Natural killer cell treated with Interleukin-12 subunit alpha and Interleukin-12 subunit beta and Interleukin-15 and Interleukin-18, amount 100 ng/mL, for 72 hours (primary cell): ENCODE measurements at regions not wholly inside any gene's neighbourhood (a gene's known extent, or its start where the extent isn't known, plus 50 kb on each side); places are given as distances from the start of the nearest gene placed in this dataset.
"Not testable (repeated sequence)": the region's sequence is repeated elsewhere in the genome, so short reads cannot be mapped to it uniquely, and the experiment has no call there.

Source experiments
- ATAC-seq, 2 donors: fragments of 150-1000 bp; cut with Tn5 transposase in 1 of 2; sonication (Bioruptor Pico), chemical (Tn5 transposase) in 1 of 2; 2 replicates each; pipeline ENCODE4 v1.10.0; 2021
- DNase-seq: peaks from one replicate; pipeline ENCODE4 v3.0.0; 2022; ENCODE audit warnings: low spot score
- H3K27ac Mint-ChIP-seq, 2 donors: 1 replicate in 1 of 2; 2 replicates in 1 of 2; pipeline ENCODE4 v1.8.0; 2022; ENCODE audit warnings: mixed read lengths in 2 of 2, mild to moderate bottlenecking in 1 of 2, moderate library complexity in 1 of 2
- H3K27me3 Mint-ChIP-seq, 2 donors: 1 replicate in 1 of 2; 2 replicates in 1 of 2; pipeline ENCODE4 v1.8.0; 2022; ENCODE audit warnings: mixed read lengths in 2 of 2
- H3K36me3 Mint-ChIP-seq: one replicate; pipeline ENCODE4 v1.8.0; 2022; ENCODE audit warnings: mixed read lengths
- H3K4me1 Mint-ChIP-seq, 2 donors: 1 replicate in 1 of 2; 2 replicates in 1 of 2; pipeline ENCODE4 v1.8.0; 2022; ENCODE audit warnings: low read depth in 2 of 2, mixed read lengths in 2 of 2, mild to moderate bottlenecking in 1 of 2
- H3K4me3 Mint-ChIP-seq: one replicate; pipeline ENCODE4 v1.8.0; 2022; ENCODE audit warnings: mixed read lengths
- H3K9me3 Mint-ChIP-seq: 2 replicates; pipeline ENCODE4 v1.8.0; 2022; ENCODE audit warnings: mixed read lengths

GRCh38 chr1:121050097-121050496, 134.0 kb downstream of the FAM72B start:
- DNase-seq, ATAC-seq, H3K4me3 Mint-ChIP-seq, H3K4me1 Mint-ChIP-seq, H3K36me3 Mint-ChIP-seq, H3K9me3 Mint-ChIP-seq, H3K27ac Mint-ChIP-seq: not testable (repeated sequence)
- H3K27me3 Mint-ChIP-seq: peaks cover 19 to 22% of the 10 kb centered on the region in 2 donors

GRCh38 chr1:121051161-121051790, 132.9 kb downstream of the FAM72B start:
- not testable (repeated sequence) for ATAC-seq, H3K36me3 Mint-ChIP-seq, H3K4me1 Mint-ChIP-seq, H3K4me3 Mint-ChIP-seq, H3K9me3 Mint-ChIP-seq, DNase-seq, H3K27ac Mint-ChIP-seq
- H3K27me3 Mint-ChIP-seq: peaks cover 20 to 22% of the 10 kb centered on the region in 2 donors

- DNase-seq: not testable (repeated sequence)
Observed at GRCh38 chr1:121052081-121052660, 132.0 kb downstream of the FAM72B start.

GRCh38 chr1:121054928-121055327, 129.2 kb downstream of the FAM72B start:
- H3K27ac Mint-ChIP-seq, H3K4me3 Mint-ChIP-seq, H3K36me3 Mint-ChIP-seq, ATAC-seq, H3K9me3 Mint-ChIP-seq, DNase-seq, H3K4me1 Mint-ChIP-seq: not testable (repeated sequence)
- H3K27me3 Mint-ChIP-seq: peaks cover 22 to 23% of the 10 kb centered on the region in 2 donors

More at GRCh38 chr1:121052081-121052660, 132.0 kb downstream of the FAM72B start:
- H3K27ac Mint-ChIP-seq, H3K4me3 Mint-ChIP-seq, H3K4me1 Mint-ChIP-seq, H3K9me3 Mint-ChIP-seq, H3K36me3 Mint-ChIP-seq, ATAC-seq: not testable (repeated sequence)
- peaks cover 20 to 23% of the 10 kb centered on the region in 2 donors for H3K27me3 Mint-ChIP-seq

GRCh38 chr1:121066925-121067324, 117.2 kb downstream of the FAM72B start:
- H3K9me3 Mint-ChIP-seq, H3K36me3 Mint-ChIP-seq, H3K4me1 Mint-ChIP-seq, H3K27me3 Mint-ChIP-seq, ATAC-seq, H3K27ac Mint-ChIP-seq, DNase-seq, H3K4me3 Mint-ChIP-seq: not testable (repeated sequence)

- H3K4me3 Mint-ChIP-seq, H3K9me3 Mint-ChIP-seq, H3K27ac Mint-ChIP-seq, H3K36me3 Mint-ChIP-seq, ATAC-seq, H3K4me1 Mint-ChIP-seq, DNase-seq, H3K27me3 Mint-ChIP-seq: not testable (repeated sequence)
Observed at GRCh38 chr1:121068738-121069499, 115.2 kb downstream of the FAM72B start.

GRCh38 chr1:121073852-121074251, 110.3 kb downstream of the FAM72B start:
- not testable (repeated sequence) for H3K27ac Mint-ChIP-seq, H3K36me3 Mint-ChIP-seq, H3K4me3 Mint-ChIP-seq, H3K9me3 Mint-ChIP-seq, H3K27me3 Mint-ChIP-seq, DNase-seq, ATAC-seq, H3K4me1 Mint-ChIP-seq

GRCh38 chr1:121075254-121075805, 108.8 kb downstream of the FAM72B start:
- not testable (repeated sequence) for H3K27ac Mint-ChIP-seq, DNase-seq, ATAC-seq, H3K9me3 Mint-ChIP-seq, H3K4me3 Mint-ChIP-seq, H3K36me3 Mint-ChIP-seq, H3K4me1 Mint-ChIP-seq
- peaks cover 3 to 13% of the 10 kb centered on the region in 2 donors for H3K27me3 Mint-ChIP-seq

- Mint-ChIP-seq H3K4me3 (peak overlapping the region; percentile 67), H3K4me1 (peaks cover 12 to 13% of the 10 kb centered on the region in 2 donors), H3K27me3 (peaks cover 6 to 18% of the 10 kb centered on the region in 2 donors), H3K27ac (peak overlapping the region; percentile 70 to 92)
- H3K9me3 Mint-ChIP-seq, DNase-seq, H3K36me3 Mint-ChIP-seq: not testable (repeated sequence)
- peak; percentile 92 to 95 for ATAC-seq
Observed at GRCh38 chr1:121076674-121077073, 107.5 kb downstream of the FAM72B start.

- not testable (repeated sequence) for DNase-seq, ATAC-seq, H3K9me3 Mint-ChIP-seq, H3K36me3 Mint-ChIP-seq
- H3K27ac Mint-ChIP-seq: peak overlapping the region; percentile 41 to 78
- H3K4me1 Mint-ChIP-seq: peaks cover 12 to 14% of the 10 kb centered on the region in 2 donors
- H3K27me3 Mint-ChIP-seq: peaks cover 8 to 20% of the 10 kb centered on the region in 2 donors
- peak overlapping the region; percentile 49 for H3K4me3 Mint-ChIP-seq
Observed at GRCh38 chr1:121079655-121080054, 104.5 kb downstream of the FAM72B start.

GRCh38 chr1:121080197-121080903, 103.8 kb downstream of the FAM72B start:
- ATAC-seq: peak; percentile 35 to 77
- peaks cover 14% of the 10 kb centered on the region in 2 donors for H3K4me1 Mint-ChIP-seq
- peaks cover 11 to 20% of the 10 kb centered on the region in 2 donors for H3K27me3 Mint-ChIP-seq
- H3K36me3 Mint-ChIP-seq, H3K9me3 Mint-ChIP-seq: not testable (repeated sequence)
- DNase-seq: peak; percentile 84
- peak overlapping the region; percentile 49 for H3K4me3 Mint-ChIP-seq
- H3K27ac Mint-ChIP-seq: peak overlapping the region; percentile 41 to 78

GRCh38 chr1:121080904-121081264, 103.3 kb downstream of the FAM72B start:
- H3K9me3 Mint-ChIP-seq, ATAC-seq, H3K36me3 Mint-ChIP-seq, DNase-seq: not testable (repeated sequence)
- peaks cover 14% of the 10 kb centered on the region in 2 donors for H3K4me1 Mint-ChIP-seq
- peaks cover 11 to 20% of the 10 kb centered on the region in 2 donors for H3K27me3 Mint-ChIP-seq
- peak overlapping the region in 1 of 2 donors; percentile 78 for H3K27ac Mint-ChIP-seq
- H3K4me3 Mint-ChIP-seq: peak overlapping the region; percentile 49

- Mint-ChIP-seq H3K4me1 (peaks cover 9 to 14% of the 10 kb centered on the region in 2 donors), H3K27me3 (peaks cover 8 to 13% of the 10 kb centered on the region in 2 donors)
- not testable (repeated sequence) for DNase-seq, H3K4me3 Mint-ChIP-seq, H3K9me3 Mint-ChIP-seq, H3K36me3 Mint-ChIP-seq, ATAC-seq, H3K27ac Mint-ChIP-seq
Observed at GRCh38 chr1:121081625-121082199, 102.4 kb downstream of the FAM72B start.
